ENCODE measurements at regions not wholly inside any gene's neighbourhood (a gene's known extent, or its start where the extent isn't known, plus 50 kb on each side); places are given as distances from the start of the nearest gene placed in this dataset.

DNA sequence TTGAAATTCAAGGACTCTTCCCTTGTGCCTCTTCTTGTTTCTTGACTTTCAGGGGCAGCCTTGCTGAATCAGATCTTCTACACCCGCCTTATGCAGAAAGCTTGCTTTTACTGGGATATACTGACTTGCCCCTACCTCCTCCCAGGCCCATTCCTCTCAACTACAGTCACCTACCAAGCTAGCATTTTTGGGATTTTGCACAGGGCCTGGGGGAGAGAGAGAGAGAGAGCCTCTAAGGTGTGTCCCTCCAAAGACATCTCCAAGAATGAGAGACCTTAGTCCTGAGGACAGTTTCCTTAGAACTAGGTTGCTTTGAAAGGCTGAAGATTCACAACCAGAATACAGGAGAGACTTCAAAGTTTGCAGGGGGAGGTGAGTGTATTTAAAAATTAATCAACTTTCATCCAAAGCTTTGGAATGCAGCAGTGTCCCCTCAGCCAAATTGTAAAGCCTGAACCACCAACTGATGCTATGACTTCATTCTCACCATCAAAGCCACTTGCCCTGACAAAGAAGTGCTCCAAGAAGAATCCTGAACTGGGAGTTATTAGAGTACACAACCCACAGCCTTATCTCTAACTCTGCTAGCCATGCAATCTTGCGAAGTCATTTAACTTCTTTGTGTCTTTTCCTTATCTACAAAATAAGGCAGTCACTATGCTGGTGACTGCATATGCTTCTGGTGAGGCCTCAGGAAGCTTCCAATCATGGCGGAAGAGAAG lies 96.1 kb upstream of the EGLN3 start (continued):
- TF ChIP-seq, protein P1, sequence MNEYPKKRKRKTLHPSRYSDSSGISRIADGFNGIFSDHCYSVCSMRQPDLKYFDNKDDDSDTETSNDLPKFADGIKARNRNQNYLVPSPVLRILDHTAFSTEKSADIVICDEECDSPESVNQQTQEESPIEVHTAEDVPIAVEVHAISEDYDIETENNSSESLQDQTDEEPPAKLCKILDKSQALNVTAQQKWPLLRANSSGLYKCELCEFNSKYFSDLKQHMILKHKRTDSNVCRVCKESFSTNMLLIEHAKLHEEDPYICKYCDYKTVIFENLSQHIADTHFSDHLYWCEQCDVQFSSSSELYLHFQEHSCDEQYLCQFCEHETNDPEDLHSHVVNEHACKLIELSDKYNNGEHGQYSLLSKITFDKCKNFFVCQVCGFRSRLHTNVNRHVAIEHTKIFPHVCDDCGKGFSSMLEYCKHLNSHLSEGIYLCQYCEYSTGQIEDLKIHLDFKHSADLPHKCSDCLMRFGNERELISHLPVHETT (CRISPR knock-in tag; conservative IDR thresholded peaks at IDR 0.05 in 1 of 2, IDR thresholded peaks at IDR 0.05 in 1 of 2): peak in 1 of 2 experiments; percentile 65; a peak in 2 of 4 replicates
- TF ChIP-seq CBFA2T3 (IDR thresholded peaks at IDR 0.05) (peak; percentile 78), SMAD4 (CRISPR knock-in tag; conservative IDR thresholded peaks at IDR 0.05) (peak; percentile 22; the same call in 1 of the 2 replicates), DPF2 (IDR thresholded peaks at IDR 0.05) (peak; percentile 90), TEAD4 (IDR thresholded peaks at IDR 0.05; ENCODE audit: low read length) (peak; percentile 67), TEAD4 (CRISPR knock-in tag; IDR thresholded peaks at IDR 0.05; ENCODE audit: borderline replicate concordance) (no peak), NFIX (CRISPR knock-in tag; IDR thresholded peaks at IDR 0.05; ENCODE audit: low read depth) (no peak), ZNF12 (CRISPR knock-in tag; IDR thresholded peaks at IDR 0.05) (no peak), MTF1 (CRISPR knock-in tag; IDR thresholded peaks at IDR 0.05; ENCODE audit: borderline replicate concordance) (no peak), SIRT6 (IDR thresholded peaks at IDR 0.05; ENCODE audit: low read depth, low read length) (no peak), GTF2E2 (tag; IDR thresholded peaks at IDR 0.05) (no peak), JUND (IDR thresholded peaks at IDR 0.05; ENCODE audit: borderline replicate concordance, low read depth, low read length) (peak; percentile 71), JUND (tag; IDR thresholded peaks at IDR 0.05; ENCODE audit: borderline replicate concordance, low read depth, low read length) (peak; percentile 58; the same call in 2 of the 3 replicates), KLF6 (CRISPR knock-in tag; IDR thresholded peaks at IDR 0.05; ENCODE audit: borderline replicate concordance) (no peak), MAFK (IDR thresholded peaks at IDR 0.05; ENCODE audit: low read length) (peak; percentile 71), ZBTB1 (CRISPR knock-in tag; IDR thresholded peaks at IDR 0.05; ENCODE audit: borderline replicate concordance, low read depth) (no peak), NELFE (IDR thresholded peaks at IDR 0.05; ENCODE audit: insufficient read depth, insufficient read length) (no peak), ZNF644 (tag; IDR thresholded peaks at IDR 0.05; ENCODE audit: low read depth) (no peak), ARID1B (IDR thresholded peaks at IDR 0.05) (peak; percentile 79), ZC3H4 (CRISPR knock-in tag; IDR thresholded peaks at IDR 0.05; ENCODE audit: borderline replicate concordance) (no peak), L3MBTL2 (IDR thresholded peaks at IDR 0.05) (peak; percentile 32; the same call in 1 of the 2 replicates)
- TF ChIP-seq, protein P2, sequence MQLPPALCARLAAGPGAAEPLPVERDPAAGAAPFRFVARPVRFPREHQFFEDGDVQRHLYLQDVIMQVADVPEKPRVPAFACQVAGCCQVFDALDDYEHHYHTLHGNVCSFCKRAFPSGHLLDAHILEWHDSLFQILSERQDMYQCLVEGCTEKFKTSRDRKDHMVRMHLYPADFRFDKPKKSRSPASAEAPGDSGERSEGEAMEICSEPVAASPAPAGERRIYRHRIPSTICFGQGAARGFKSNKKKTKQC (CRISPR knock-in tag; IDR thresholded peaks at IDR 0.05): no peak
- TF ChIP-seq, protein P3, sequence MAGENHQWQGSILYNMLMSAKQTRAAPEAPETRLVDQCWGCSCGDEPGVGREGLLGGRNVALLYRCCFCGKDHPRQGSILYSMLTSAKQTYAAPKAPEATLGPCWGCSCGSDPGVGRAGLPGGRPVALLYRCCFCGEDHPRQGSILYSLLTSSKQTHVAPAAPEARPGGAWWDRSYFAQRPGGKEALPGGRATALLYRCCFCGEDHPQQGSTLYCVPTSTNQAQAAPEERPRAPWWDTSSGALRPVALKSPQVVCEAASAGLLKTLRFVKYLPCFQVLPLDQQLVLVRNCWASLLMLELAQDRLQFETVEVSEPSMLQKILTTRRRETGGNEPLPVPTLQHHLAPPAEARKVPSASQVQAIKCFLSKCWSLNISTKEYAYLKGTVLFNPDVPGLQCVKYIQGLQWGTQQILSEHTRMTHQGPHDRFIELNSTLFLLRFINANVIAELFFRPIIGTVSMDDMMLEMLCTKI (IDR thresholded peaks at IDR 0.05; ENCODE audit: partially characterized antibody): no peak
- TF ChIP-seq, protein P4, sequence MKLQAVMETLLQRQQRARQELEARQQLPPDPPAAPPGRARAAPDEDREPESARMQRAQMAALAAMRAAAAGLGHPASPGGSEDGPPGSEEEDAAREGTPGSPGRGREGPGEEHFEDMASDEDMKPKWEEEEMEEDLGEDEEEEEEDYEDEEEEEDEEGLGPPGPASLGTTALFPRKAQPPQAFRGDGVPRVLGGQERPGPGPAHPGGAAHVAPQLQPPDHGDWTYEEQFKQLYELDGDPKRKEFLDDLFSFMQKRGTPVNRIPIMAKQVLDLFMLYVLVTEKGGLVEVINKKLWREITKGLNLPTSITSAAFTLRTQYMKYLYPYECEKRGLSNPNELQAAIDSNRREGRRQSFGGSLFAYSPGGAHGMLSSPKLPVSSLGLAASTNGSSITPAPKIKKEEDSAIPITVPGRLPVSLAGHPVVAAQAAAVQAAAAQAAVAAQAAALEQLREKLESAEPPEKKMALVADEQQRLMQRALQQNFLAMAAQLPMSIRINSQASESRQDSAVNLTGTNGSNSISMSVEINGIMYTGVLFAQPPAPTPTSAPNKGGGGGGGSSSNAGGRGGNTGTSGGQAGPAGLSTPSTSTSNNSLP (IDR thresholded peaks at IDR 0.05; ENCODE audit: borderline replicate concordance, low read depth, low read length): 0 out of 2 replicates have a peak, but pooled peaks have one; percentile 32

Data from K562 (cell line).